ENCODE measurements at regions not wholly inside any gene's neighbourhood (a gene's known extent, or its start where the extent isn't known, plus 50 kb on each side); places are given as distances from the start of the nearest gene placed in this dataset.
A peak's percentile ranks its signal among the peaks of the same experiment; 100 is the strongest.
"Not testable (repeated sequence)": the region's sequence is repeated elsewhere in the genome, so short reads cannot be mapped to it uniquely, and the experiment has no call there.

GRCh38 chr6:140041571-140042332, 667.3 kb upstream of the CITED2 start:
- DNase-seq, result no peak

GRCh38 chr6:140041056-140041455, 666.6 kb upstream of the CITED2 start:
- DNase-seq, result peak; percentile 28

- peak; percentile 39 for DNase-seq
These were observed 665.9 kb upstream of the CITED2 start for GRCh38 chr6:140040396-140040795.

GRCh38 chr6:140039364-140039763, 664.9 kb upstream of the CITED2 start:
- no peak for DNase-seq

- DNase-seq, result no peak
These were observed 661.7 kb upstream of the CITED2 start for GRCh38 chr6:140036196-140036595.

- no peak for DNase-seq
These were observed 657.7 kb upstream of the CITED2 start for GRCh38 chr6:140032189-140032588.

- DNase-seq, result no peak
These were observed 655.1 kb upstream of the CITED2 start for GRCh38 chr6:140029551-140029950.

GRCh38 chr6:140027219-140027618, 652.8 kb upstream of the CITED2 start:
- DNase-seq, result no peak

- DNase-seq, result no peak
These were observed 652.1 kb upstream of the CITED2 start for GRCh38 chr6:140026546-140026945.

- no peak for DNase-seq
These were observed 650.7 kb upstream of the CITED2 start for GRCh38 chr6:140025171-140025570.

GRCh38 chr6:140020207-140020791, 645.9 kb upstream of the CITED2 start:
- DNase-seq, result no peak

GRCh38 chr6:140018588-140018987, 644.1 kb upstream of the CITED2 start:
- no peak for DNase-seq

GRCh38 chr6:140017470-140017869, 643.0 kb upstream of the CITED2 start:
- no peak for DNase-seq

- no peak for DNase-seq
These were observed 637.7 kb upstream of the CITED2 start for GRCh38 chr6:140012150-140012549.

GRCh38 chr6:140011537-140011936, 637.1 kb upstream of the CITED2 start:
- no peak for DNase-seq

- no peak for DNase-seq
These were observed 634.8 kb upstream of the CITED2 start for GRCh38 chr6:140009286-140009685.

- no peak for DNase-seq
These were observed 633.1 kb upstream of the CITED2 start for GRCh38 chr6:140007525-140007924.

- DNase-seq, result no peak
These were observed 628.8 kb upstream of the CITED2 start for GRCh38 chr6:140003217-140003616.

GRCh38 chr6:140002396-140003022, 628.1 kb upstream of the CITED2 start:
- DNase-seq, result peak; percentile 92

GRCh38 chr6:140001821-140002341, 627.4 kb upstream of the CITED2 start:
- peak; percentile 95 for DNase-seq

- DNase-seq, result no peak
These were observed 626.6 kb upstream of the CITED2 start for GRCh38 chr6:140001005-140001404.

GRCh38 chr6:139999661-140000060, 625.2 kb upstream of the CITED2 start:
- not testable (repeated sequence) for DNase-seq

- not testable (repeated sequence) for DNase-seq
These were observed 624.0 kb upstream of the CITED2 start for GRCh38 chr6:139998478-139998877.

- no peak for DNase-seq
These were observed 621.9 kb upstream of the CITED2 start for GRCh38 chr6:139996253-139996834.

Data from fibroblast of skin of right quadriceps (primary cell).